Dedifferentiated amniotic fluid mesenchymal stem cell (primary cell): ENCODE measurements at regions not wholly inside any gene's neighbourhood (a gene's known extent, or its start where the extent isn't known, plus 50 kb on each side); places are given as distances from the start of the nearest gene placed in this dataset.

Experiments
- DNase-seq: peaks from one replicate; pipeline ENCODE4 v3.0.0-alpha.2; 2016; ENCODE audit errors: extremely low spot score

- no peak for DNase-seq
Observed at GRCh38 chr5:169354263-169354662, 53.3 kb upstream of the SLIT3 start.

GRCh38 chr5:169352901-169353300 lies 52.0 kb upstream of the SLIT3 start:
- DNase-seq, result no peak

- DNase-seq, result no peak
Observed at GRCh38 chr5:169351721-169352120, 50.8 kb upstream of the SLIT3 start.

- peak; percentile 99 for DNase-seq
Observed at GRCh38 chr5:169350759-169351240, 49.9 kb upstream of the SLIT3 start.
